HG02610 (cell line): ENCODE measurements at regions not wholly inside any gene's neighbourhood (a gene's known extent, or its start where the extent isn't known, plus 50 kb on each side); places are given as distances from the start of the nearest gene placed in this dataset.

Experiments used
- ATAC-seq: cut with Tn5 transposase; IDR thresholded peaks from one replicate; pipeline ENCODE4 v1.9.1; 2021; ENCODE audit warnings: mild to moderate bottlenecking, moderate library complexity; ENCODE audit not compliant: unreplicated experiment

DNA sequence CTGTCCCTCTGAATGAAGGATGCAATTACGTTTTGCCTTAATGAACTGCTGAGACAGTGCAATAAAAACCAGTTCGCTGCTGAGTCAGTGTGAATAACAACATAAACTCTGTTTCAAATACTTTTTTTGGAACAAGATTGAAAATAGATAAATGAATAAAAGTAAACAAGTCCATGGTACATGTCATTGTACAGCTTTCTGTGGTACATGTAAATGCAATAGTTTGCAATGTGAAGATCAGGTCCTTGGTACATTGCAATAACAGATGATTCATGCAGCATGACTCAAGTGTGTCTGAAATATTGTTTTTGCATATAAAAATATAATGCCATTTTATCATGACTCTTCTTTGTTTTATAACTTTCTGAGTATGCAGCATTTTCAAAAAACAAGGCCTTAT lies 193.4 kb upstream of the PACRGL start:
- ATAC-seq: no peak

DNA sequence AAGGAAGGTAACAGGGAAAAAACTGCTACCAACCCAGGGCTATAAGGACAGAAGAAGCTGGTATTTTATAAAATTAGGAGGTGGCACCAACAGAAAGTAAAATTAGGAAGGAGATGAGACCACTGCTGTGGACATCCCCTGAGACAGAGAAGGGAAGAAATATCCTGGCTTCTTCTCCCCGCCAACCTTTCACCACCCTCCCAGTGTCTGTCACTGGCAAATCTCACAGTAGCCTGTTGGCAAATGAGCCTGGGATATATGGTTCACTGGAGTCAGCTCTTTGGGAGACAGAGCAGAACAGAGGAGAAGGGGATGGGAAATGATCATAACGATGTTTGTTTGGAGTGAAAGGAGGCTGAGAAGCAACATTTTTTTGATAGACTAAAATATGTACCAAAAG lies 190.9 kb upstream of the PACRGL start:
- ATAC-seq: no peak

DNA sequence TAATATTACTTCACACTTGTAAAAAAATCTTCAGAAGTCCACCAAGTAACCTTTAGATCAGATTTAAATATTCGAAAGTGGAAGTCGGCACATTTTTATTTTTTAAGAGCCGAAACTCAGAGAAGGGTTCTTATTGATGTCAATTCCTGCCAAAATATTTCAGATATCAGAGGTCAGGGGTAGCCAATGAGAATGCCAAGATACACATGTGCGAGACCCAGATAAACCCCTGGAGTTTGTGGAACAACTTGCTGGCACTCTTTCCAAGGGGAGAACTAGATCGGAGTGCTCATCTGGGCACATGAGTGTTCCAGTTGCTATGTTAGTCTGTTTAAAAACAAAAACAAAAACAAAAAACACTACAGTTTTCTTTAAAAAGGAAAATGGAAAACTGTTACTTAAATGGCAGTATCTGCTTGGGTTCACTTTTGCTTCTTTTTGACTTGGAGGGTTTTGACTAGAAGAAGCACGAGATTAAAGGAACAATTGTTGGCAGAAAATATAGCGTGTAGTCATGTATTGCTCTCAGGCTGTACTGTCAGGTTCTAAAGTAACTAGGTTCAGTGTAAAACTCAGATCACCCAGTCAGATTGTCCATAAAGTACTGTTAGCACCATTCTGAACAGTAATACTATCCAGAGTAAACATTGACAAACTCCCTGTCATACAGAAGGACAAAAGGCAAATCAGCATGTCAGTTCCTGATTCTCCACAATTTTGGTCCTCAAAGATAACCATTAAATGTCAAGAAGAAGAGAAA lies 188.0 kb upstream of the PACRGL start:
- no peak for ATAC-seq

DNA sequence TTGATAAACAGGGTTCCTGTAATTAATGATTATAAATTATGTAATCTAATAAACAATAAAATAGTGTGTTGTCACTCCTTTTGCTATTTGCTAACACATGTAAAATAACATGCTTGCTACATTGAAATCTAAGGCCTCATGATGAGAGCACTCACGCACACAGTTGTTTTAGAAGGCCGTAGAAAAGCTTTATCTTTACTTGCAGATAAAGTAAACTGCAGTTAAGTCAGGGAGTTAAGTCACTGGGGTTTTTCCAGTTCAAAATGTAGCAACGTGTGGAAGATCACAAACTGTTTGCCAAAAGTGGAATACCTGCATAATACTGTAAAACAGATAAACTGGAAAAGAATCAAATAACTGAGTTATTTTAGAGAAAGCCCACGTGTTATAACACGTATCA lies 187.3 kb upstream of the PACRGL start:
- ATAC-seq: no peak

DNA sequence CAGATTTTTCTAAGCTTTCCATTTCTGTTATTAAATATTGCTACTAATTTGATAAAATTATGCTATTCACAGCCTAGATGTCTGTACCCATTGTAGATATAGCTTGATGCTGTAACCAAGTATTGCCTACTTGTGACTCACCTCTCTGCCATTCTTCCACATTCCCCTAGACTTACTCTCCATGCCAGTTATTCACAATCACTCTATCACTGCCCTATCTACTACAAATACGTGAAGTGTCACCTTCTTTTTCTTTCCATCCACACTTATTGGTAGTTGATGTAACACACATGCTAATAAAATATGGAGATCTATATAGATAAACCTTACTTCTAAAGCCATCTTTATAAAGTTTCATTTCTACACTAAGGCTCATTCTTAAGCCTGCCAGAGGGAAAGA lies 179.4 kb upstream of the PACRGL start:
- ATAC-seq: no peak

DNA sequence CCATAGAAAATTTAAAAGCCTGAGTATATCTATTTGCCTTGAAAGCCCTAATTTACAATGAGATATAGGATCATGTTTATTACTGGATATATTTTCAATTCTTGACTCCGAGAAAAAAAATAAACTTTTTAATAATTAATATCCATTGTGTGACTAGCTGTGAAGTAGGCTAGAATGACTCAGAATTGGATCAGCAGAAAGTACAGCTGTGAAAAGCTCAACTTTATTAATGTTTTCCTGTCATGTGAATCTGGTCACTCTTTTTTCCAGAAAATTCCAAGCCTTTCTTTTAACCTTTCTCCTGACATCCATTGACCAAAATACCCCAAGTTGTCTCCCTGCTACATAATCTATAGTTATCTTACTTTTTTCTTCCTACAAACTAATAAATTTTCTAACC lies 171.8 kb upstream of the PACRGL start:
- no peak for ATAC-seq

DNA sequence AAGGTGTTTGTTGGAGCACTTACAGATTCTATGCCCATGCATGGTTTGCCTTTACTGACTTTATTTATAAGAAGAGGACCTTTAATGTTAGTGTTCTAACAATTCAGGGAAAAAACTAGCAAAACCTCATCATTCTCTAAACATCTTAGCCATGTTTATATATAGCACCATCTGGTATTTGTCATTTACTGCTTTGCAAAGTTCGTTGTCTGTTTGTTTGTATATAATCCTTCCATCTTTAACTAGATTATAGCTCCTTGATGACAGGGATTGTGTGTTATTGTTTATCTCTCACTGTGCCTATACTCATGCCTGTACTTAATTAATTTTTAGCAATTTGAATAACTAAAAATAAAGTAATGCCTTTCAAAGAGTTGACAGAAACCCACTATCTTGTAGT lies 170.6 kb upstream of the PACRGL start:
- no peak for ATAC-seq

DNA sequence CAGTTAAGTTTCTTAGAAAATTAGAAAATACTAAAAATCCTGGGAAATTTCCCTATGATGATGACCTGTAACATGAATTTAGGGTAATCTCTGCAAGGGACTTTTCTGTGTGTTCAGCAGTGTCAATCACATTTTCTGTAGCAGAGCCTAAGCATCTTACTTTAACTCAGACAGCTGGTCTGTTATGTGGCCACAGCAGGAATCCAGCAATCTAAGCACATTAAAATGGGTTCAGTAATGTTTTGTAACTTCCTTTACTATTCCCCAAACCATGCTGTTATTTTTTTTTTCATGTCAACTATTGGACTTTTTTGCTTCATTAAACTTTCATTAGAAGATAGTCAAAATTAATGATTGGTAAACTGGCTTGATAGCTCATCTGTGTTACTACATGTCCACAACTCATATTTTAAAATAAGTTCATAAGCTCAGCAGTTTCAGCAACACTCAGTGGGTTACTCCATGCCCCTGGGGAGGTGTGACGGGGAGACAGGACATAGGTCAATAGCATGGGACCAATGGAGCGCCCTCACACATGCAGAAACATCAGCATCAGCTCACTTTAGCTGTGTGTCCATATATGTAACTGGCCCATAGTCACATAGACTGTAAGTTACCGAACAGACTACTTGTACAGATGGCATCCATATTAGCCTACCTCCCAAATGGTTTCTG lies 168.0 kb upstream of the PACRGL start:
- no peak for ATAC-seq

DNA sequence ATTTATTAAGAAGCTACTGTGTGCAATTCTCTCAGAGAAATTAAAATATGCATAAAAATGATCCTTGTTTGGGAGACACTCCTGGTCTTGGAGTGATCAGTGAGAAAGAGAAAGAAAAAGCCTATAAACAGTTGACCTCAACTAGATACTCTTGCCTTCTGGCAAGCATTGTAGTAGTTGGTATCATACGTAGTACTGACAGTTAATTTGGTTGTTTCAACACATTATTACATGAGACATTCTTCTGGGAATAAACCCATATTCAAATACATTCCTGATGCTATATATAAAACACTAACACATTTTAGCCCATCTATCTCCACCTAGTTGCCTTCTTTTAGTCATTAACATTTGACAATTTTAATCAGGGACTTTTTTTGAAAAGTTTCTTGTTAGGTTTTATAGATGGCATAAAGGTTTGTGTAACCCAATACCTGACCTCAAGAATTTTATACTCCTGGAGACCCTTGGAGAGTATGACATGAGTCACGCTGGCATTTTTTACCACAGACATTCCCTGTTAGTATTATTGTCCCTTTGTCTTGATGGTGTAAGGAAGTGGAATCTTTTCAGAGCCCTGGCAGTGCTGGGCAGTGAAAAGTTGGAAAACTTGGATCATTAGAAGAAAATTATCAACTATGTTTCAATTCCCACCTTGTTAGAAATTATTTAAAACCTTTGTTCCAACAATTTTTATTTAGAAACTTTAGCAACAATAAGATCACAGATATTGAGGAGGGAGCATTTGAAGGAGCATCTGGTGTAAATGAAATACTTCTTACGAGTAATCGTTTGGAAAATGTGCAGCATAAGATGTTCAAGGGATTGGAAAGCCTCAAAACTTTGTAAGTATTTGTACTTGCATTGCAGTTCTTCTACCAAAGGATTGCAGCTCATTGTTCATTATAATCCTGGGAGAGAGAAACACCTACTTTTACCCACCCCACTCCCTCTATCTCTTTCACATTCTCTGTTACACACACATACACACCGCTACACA lies 167.1 kb upstream of the PACRGL start:
- ATAC-seq: no peak

DNA sequence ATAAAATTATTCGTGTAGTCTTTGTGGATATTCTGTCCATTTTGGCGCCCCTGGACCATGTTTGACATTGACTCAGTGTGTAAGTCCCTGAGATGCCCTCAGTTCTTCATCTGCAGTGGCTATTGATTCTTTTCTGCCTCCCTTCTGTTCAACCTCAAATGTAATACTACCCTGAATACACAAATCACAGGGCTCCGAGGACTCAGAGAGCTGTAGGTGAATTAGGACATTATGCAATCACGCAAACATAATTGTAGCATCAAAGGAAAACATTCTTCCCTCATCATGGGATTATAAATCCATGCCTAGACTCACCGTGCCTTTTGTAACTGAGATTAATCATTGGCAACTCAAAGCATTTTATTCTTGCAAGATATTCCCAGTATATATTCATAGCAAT lies 161.4 kb upstream of the PACRGL start:
- no peak for ATAC-seq

DNA sequence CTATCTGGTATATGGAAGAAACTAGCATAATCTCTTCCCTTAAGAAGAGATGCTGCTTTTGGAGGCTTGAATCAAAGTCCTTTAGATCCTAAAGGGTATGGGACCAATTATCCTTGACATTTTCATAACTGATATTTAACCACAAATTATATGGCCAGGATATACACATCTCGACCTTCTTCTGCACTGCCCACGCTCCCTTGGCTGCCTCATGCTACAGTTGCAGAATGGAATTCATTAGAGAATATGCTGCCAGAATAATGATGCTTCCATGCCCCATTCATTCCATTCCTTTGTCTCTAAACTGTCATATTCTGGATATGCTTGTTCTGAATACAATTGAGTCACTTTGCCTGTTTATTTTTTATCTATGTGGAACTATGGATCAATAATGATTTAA lies 157.1 kb upstream of the PACRGL start:
- ATAC-seq: no peak

DNA sequence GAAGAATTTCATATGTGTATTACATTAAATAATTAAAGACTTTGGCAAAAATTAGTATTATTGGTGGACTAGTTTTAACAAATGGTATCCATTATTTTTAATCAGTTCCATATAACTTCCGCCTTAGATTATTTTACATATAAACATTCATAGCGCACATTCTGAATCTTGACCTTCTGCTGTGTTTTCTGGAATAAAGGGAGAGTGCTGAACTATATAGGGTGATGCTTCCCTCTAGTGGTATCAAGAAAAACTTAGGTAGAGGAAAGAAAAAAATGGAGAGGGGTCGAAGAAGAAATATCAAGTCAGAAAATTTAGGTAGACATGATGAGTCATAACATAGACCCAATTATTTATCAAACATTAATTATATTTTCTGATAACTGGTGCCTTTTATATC lies 155.6 kb upstream of the PACRGL start:
- no peak for ATAC-seq

DNA sequence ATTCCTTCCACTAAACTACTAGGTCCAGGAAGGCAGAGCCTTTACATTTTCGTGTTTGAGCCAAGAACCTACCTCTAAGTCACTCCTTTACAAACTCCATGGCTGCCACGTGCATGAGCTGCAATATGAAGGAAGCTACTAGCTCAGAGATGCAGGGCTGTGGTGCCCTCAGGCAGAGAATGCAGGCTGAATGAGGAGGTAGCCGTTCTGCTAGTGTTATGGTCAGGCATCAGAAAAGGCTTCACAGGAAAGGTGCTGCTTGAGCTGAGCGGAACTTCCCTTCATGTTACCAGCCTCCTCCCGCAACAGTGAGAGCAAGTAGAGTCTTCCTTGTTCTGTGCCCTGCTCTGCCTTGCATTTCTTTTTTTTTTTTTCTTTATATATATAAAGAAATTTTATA lies 148.3 kb upstream of the PACRGL start:
- ATAC-seq: no peak

DNA sequence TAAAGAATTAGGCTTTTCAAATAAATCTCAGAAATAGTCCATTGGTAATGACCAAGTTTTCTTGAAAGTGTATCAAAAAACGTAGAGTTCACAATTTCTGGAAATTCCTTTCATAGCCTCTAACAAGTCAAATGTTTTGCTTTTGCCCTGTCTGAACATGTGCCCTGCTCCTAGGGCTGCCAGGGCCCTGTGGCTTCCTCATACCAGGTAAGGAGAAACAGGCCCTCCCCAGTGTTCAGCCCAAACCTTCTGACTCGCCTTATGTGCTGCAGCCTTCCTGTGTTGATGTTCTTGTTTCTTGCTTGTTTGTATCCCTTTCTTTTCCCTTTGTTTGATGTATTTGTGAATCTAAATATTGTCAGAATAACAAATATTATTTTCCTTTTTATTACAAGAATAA lies 146.1 kb upstream of the PACRGL start:
- ATAC-seq: no peak

DNA sequence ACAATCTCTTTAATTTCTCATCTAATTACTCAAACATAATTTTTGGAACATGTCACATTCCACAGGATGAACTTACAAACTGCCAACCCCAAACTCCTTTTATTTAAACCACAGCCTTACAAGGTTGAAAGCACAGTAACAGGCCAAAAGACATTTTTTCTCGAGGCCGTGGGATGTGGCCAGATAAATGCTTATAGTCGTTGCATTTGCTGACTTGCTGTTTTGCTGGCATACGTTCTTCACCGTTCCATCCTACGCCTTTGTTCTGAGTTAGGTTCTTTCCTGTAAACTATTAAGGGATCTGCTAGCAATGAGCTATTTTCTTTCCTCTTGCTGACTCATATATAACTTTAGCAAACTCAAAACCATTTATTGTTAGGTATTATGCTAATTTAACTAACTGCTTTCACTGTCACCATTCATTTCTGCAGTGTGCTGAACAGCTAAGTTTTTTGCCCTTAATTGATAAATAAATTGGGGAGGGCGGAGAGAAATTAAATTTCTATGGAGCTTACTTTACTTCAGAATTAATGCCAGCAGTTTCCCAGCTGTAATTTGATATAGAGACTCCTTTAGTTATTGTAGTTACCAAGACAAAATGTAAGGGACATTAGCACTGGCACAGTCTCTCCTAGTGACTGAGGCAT lies 135.1 kb upstream of the PACRGL start:
- no peak for ATAC-seq

DNA sequence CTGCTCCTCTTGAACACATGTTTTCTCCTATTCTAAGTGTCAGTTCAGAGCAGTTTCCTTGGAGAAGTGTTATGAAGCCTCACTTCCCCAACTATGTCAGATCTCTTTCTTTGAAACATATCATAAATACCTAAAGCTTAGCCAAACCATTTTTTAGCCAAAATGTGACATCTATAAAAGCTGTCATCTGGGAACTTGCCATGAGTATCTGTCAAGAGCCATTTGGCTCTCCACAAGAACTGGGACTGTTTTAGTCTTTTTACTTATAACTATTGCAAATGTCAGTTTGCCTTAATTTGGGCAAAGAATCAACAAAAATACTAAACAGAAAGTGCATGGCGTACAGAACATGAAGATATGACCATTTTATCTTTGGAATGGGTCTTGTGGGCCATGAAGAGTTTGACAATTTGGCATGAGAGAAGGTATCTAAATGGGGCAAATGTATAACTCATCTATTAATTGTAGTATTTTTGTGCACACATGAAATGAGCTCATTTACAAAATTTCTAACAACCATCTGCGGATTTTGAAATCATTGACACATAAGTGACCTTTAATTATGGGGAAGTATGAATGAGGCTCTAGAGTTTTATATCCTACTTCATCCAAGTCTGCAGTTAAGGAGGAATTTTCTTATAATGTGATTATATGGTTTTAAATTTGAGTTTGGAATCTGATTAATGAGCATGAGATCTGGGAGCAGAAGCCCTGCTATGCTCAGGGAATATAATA lies 129.1 kb upstream of the PACRGL start:
- no peak for ATAC-seq

DNA sequence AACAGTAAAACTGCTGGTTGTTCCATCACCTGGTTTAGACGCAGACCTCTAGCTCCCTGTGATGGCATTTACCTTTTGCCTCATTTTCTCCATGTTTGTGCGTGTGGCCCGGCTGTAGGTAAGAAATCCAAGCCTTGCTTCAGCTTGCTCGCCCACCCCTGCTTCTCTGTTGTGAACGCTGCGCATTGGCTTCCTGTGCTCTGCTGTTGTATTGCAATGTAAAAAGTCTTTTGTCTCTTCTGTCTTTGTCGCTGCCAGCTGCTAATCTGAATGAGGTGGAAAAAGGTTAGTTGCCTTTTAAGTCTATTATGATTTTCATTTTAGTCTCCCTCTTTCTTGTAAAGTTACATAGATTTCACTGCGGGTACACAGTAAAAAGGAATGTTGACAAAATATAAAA lies 127.3 kb upstream of the PACRGL start:
- no peak for ATAC-seq

DNA sequence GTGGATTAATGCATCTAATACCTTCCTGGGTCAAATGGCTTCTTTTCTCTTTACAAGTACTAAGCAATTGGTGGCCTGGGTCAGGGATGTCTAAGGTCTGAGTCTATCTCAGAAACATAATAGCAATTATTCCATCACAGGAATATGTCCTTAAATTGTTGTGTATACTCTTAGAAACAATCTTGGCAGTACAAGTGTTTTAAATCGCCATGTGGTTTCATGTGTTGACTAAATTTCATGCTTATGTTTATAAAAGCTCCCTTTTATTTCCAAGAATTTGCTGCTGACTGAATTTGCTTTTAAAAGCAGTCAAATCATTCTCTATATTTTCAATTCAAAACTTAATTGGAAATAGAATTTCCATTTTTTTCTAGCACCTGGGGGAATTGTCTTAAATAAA lies 125.3 kb upstream of the PACRGL start:
- no peak for ATAC-seq

DNA sequence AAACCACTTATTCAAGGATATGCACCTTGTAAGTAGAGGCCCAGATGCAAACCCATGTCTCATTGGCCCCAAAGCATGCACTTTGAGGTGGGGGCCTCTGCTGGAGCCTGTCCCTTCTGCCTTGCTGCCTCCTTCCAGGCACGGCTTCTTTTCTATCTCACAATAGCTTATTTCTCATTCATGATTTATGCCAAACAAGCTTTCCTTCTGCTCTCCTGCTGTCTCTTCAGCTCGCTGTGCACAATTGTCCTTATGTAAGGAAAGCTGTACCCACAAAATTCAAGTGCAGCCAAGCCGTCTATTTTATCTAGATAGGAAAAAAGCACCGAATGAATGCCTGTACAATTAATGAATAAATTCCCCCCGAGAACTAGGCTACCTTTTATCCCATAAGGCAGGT lies 124.8 kb upstream of the PACRGL start:
- ATAC-seq: no peak

DNA sequence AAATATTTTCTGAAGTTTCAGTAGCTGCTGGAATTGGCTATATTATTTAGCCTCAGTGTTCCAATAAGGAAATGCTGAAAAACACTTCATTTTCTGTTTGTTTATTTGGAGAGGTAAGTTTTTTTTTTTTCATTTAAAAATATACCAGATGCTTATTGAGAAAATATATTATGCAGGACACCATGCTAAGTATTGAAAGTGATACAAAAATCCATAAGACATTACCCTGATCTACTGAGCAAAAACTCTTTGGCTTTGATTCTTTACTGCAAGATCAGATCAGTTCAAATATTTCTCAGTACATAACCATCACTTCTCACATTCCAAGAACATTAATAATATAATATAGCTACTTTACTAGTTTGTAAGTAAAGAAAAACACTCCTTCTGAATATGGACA lies 123.4 kb upstream of the PACRGL start:
- ATAC-seq: no peak
